Calu3 (cell line): ENCODE measurements at regions not wholly inside any gene's neighbourhood (a gene's known extent, or its start where the extent isn't known, plus 50 kb on each side); places are given as distances from the start of the nearest gene placed in this dataset.

ENCODE experiments used
- BruUV-seq: library from RNA; stranded (reverse); fragments of 400-500 nt; replicated peaks from 2 replicates; lab custom pipeline; 2021; lab: Mats Ljungman, UMichigan
- CTCF ChIA-PET: fragments of 300-600 bp; sonication (Branson Sonifier 250); formaldehyde crosslinking; loops from one replicate; lab custom pipeline; 2022; ENCODE audit warnings: antibody characterized with exemption; lab: Charles Lee
- DNase-seq: peaks from one replicate; pipeline ENCODE4 v3.0.0; 2022
- H3K27ac Mint-ChIP-seq: one replicate; pipeline ENCODE4 v1.8.0; 2022; ENCODE audit warnings: mixed read lengths; ENCODE audit not compliant: unreplicated experiment
- H3K27me3 Mint-ChIP-seq: one replicate; pipeline ENCODE4 v1.8.0; 2022; ENCODE audit warnings: mixed read lengths; ENCODE audit not compliant: unreplicated experiment
- H3K36me3 Mint-ChIP-seq: one replicate; pipeline ENCODE4 v1.8.0; 2022; ENCODE audit warnings: mild to moderate bottlenecking, moderate library complexity, mixed read lengths; ENCODE audit not compliant: insufficient read depth, unreplicated experiment
- H3K4me1 Mint-ChIP-seq: one replicate; pipeline ENCODE4 v1.8.0; 2022; ENCODE audit warnings: mild to moderate bottlenecking, low read depth, mixed read lengths; ENCODE audit not compliant: unreplicated experiment
- H3K4me3 Mint-ChIP-seq: one replicate; pipeline ENCODE4 v1.8.0; 2022; ENCODE audit warnings: mild to moderate bottlenecking, low read depth, moderate library complexity, mixed read lengths; ENCODE audit not compliant: unreplicated experiment
- H3K9me3 Mint-ChIP-seq: one replicate; pipeline ENCODE4 v1.8.0; 2022; ENCODE audit warnings: low read depth, mixed read lengths; ENCODE audit not compliant: unreplicated experiment
- CTCF ChIP-seq: fragments of 200-600 bp; IDR thresholded peaks from one replicate; pipeline ENCODE4 v1.8.0; 2022; ENCODE audit warnings: antibody characterized with exemption; ENCODE audit not compliant: unreplicated experiment
- intact Hi-C: fragments of 100-400 bp; cut with micrococcal nuclease; formaldehyde crosslinking; loops from one replicate; pipeline ENCODE4 v1.10.0; 2022; ENCODE audit not compliant: unreplicated experiment

GRCh38 chr14:71588028-71588427 lies 344.2 kb upstream of the RGS6 start:
- Mint-ChIP-seq H3K27me3 (no peaks in the 10 kb centered on the region), H3K9me3 (no peaks in the 10 kb centered on the region), H3K4me3 (no peak overlapping the region), H3K27ac (no peak overlapping the region), H3K36me3 (no peaks in the 10 kb centered on the region), H3K4me1 (no peaks in the 10 kb centered on the region)
- BruUV-seq = no TSS peak
- TF ChIP-seq CTCF = no peak
- no peak for DNase-seq
- intact Hi-C loops = no loop called here
- CTCF ChIA-PET = no interaction called here

GRCh38 chr14:71588576-71589215 lies 343.5 kb upstream of the RGS6 start:
- Mint-ChIP-seq H3K36me3 (no peaks in the 10 kb centered on the region), H3K27ac (no peak overlapping the region), H3K4me1 (no peaks in the 10 kb centered on the region), H3K9me3 (no peaks in the 10 kb centered on the region), H3K4me3 (no peak overlapping the region), H3K27me3 (no peaks in the 10 kb centered on the region)
- intact Hi-C loops = no loop called here
- TSS peak; percentile 44 for BruUV-seq
- no peak for TF ChIP-seq CTCF
- CTCF ChIA-PET = no interaction called here
- DNase-seq = no peak

- Mint-ChIP-seq H3K4me3 (no peak overlapping the region), H3K27ac (no peak overlapping the region), H3K9me3 (no peaks in the 10 kb centered on the region), H3K36me3 (no peaks in the 10 kb centered on the region), H3K27me3 (no peaks in the 10 kb centered on the region), H3K4me1 (no peaks in the 10 kb centered on the region)
- no peak for DNase-seq
- no peak for TF ChIP-seq CTCF
- intact Hi-C loops = no loop called here
- no TSS peak for BruUV-seq
- CTCF ChIA-PET = no interaction called here
Observed at GRCh38 chr14:71589609-71590008, 342.6 kb upstream of the RGS6 start.

- no peak for DNase-seq
- TF ChIP-seq CTCF = no peak
- Mint-ChIP-seq H3K27ac (no peak overlapping the region), H3K4me1 (no peaks in the 10 kb centered on the region), H3K9me3 (no peaks in the 10 kb centered on the region), H3K27me3 (no peaks in the 10 kb centered on the region), H3K4me3 (no peak overlapping the region), H3K36me3 (no peaks in the 10 kb centered on the region)
- CTCF ChIA-PET = no interaction called here
- intact Hi-C loops = no loop called here
- BruUV-seq = no TSS peak
Observed at GRCh38 chr14:71590131-71590530, 342.1 kb upstream of the RGS6 start.
